Cerebellar nuclear complex (tissue), 1 donor: ENCODE measurements at regions not wholly inside any gene's neighbourhood (a gene's known extent, or its start where the extent isn't known, plus 50 kb on each side); places are given as distances from the start of the nearest gene placed in this dataset.

ENCODE experiments used
- DNase-seq, 2 experiments: peaks; one replicate each; lab custom pipeline; 2025; lab: John Stamatoyannopoulos, UW

DNA sequence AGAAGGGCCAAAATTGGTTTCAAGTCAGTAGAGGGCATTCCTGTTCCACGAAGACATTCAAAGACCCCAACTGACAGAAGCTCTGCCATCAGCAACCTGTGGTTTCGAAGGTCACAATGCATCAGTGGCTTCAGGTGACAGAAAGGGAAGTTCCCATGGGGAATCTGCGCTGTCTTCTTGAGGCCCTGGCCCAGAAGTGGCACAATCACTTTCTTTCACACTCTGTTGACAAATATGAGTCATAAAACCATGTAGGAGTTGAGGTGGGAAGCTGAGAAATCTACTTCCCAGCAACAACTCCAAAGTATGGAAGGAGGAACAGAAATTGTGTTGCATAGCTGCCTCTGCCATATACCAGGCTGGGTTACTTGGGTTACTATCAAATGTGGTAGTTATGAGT lies 621.1 kb upstream of the FANCL start:
- DNase-seq: no peak

DNA sequence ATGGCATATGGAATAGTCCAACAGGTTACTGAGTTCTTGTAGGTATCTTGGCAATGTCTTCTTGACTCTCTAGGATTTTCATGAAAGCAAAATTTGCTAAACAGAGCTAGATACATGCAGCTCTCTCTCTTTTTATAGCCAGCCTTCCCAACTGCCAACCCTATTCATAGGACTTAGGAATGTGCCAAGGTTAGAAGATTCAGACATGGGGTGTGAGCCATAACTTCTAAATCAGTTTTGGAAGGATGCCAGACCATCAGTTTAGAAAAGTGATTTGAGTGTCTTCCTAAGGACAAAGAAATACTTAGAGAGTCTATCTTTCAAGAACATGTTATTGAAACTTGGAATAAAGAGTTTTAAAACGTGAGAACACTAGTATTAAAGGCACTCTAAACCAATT lies 619.5 kb upstream of the FANCL start:
- no peak for DNase-seq

DNA sequence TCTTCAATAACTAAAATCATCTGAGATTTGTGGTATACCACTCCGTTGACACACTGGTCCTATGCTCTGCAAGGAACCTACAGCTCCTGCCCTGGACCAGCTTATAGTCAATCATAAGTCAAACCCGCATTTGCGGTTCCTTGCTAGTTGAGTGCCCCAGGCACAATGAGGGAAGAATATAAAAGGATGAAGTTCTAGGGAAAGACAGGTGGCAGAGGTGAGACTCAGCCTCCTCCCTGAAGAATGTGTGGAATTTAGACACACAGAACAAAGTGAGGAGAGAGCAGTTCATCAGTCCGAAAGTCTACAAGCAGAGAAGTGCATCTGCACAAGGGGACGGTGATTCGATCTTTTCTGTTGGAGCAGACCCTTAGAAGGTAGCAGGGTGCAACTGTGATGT lies 615.0 kb upstream of the FANCL start:
- no peak for DNase-seq

DNA sequence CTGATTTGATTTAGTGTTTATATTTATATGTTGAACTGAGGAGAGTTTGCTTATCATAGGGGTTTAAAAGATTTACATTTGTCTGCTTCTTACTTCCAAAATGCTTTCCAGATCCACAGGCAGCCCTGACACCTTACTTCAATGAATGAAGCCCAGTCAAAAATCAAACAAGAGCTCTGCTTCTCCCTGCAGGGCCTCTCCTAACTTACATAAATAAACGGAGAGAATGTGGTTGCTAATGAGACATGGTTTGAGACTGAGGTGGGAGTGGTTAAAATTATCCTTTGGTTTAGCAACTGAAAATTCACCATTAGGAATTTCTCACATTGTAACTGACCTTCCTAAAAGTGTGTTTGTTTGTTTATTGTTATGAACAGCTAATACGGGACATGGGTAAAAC lies 612.3 kb upstream of the FANCL start:
- DNase-seq: no peak

DNA sequence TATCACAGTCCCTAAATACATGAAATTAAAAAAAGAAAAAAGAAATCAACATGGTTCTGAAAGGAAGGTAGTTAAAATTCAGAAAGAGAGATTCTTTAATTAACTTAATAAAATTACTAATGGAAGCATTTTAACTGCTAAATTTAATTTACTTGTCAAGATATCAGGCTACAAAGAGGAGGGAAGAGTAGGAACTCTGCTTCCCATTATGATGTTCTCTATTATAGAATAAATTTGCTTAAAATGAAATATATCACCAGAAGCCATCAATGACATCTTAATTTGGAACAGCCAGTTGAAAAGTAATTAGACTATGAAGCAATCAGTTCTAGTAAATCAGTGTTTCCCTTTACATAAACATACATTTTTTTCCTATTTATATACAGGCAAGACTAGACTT lies 611.8 kb upstream of the FANCL start:
- no peak for DNase-seq

DNA sequence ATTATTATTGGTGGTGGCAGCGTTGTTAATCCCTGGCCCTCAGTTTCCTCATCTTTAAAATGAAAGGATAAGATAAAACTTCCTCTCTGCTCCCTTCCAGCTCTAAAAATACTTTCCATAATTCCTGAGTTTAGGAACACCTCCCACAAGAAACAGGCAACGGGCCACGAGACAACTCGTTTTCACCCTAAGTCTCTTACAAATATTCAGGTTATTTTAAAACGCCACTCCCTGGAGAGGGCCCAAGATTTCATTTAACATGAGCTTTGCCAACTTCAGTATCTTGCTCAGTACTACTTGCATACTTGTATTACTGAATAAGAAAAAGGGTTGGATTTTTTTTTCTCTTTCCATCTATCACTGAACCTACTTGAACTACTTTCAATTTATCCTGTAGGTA lies 611.1 kb upstream of the FANCL start:
- no peak for DNase-seq

DNA sequence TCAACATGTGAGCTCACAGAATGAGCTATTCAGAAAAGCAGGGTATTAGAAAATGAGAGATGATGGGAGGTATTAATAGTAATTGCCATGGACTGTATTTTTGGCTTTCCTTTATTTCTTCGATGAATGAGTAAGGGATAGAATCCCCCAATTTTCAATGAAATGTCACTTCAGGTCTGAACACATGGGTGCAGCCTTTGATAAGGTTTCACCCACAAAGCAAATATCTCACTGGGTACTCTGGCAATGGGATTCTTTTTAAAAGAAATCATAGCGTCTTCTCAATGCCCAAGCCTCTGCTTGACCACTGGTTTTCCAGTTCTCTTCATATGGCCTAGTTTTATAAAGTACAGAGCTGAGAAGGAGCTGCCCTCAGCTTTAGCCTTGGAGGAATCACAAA lies 610.5 kb upstream of the FANCL start:
- no peak for DNase-seq

DNA sequence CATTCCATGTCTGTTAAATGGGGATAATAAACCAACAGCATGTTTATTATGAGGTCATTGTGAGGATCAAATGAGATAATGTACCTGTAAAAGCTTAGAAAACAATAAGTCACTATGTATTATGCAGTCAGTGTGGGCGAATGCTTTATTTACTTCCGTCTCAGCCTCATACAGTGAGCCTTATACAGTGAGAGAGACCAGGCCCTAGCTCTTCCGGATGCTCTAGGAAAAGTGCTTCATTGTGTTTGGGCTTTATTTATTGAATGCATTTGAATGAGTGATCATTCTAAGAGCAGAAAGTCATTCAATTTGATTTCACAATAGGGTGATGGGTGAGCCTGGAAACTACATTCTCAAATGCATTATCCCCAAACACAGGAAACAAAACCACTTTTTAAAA lies 603.9 kb upstream of the FANCL start:
- DNase-seq: no peak

DNA sequence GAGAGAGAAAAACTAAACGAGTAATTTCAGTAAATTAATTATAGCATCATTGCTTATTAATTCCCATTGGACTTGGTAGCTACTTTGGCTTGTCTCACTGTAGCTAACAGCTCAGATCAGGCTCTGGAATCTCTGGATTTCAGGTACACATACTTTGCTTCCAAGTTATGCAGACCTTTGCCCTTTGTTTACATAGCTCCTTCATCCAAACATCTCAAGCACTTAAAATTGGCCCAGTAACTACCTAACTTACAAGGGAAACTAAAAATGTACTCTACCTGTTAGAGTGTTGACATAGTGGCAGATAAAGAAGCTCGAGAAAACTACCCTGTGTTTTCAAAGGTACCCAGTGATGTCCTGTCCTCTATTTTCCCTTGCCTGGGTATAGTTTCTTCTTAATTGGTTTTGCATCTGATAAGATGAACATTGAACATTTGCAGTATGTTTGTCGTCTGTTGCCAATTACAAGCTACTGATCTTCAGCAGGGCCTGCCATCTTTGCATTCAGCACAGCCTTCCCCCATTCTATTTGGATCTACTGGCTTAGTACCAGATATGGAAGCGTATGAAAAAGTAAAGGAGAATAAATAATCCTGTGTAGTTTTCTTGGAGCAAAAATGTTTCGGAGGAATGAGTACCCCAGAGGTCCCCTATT lies 601.5 kb upstream of the FANCL start:
- no peak for DNase-seq

DNA sequence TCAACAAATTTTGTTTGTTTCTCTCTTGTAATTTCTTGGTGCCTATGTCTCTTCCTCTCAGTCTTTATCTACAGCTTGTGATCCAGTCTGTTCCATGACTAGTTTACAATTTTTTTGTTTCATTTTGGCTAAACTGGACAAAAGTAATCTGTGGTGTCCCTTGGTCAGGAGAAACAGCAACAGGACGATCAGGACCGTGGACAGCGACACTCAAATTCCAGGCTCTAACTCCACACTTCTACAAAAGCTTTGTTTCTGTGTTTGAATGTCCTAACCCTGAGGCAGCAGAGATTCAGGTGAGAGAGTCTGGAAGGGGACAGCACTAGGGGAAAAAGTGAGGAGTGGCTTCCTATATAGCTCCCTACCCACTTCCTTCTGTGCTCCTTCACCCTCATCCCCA lies 593.3 kb upstream of the FANCL start:
- DNase-seq: no peak

DNA sequence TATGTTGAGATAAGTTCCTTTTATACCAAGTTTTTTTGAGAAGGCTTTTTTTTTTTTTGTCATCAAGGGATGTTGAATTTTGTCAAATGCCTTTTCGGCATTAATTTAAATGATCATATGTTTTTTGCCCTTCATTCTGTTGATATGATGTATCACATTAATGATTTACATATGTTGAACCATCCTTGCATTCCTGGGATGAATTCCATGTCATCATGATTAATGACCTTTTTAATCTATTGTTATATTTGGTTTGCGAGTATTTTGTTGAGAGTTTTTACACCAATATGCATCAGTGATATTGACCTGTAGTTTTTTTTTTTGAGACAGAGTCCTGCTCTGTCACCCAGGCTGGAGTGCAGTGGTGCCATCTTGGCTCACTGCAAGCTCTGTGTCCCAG lies 585.7 kb upstream of the FANCL start:
- DNase-seq: no peak

DNA sequence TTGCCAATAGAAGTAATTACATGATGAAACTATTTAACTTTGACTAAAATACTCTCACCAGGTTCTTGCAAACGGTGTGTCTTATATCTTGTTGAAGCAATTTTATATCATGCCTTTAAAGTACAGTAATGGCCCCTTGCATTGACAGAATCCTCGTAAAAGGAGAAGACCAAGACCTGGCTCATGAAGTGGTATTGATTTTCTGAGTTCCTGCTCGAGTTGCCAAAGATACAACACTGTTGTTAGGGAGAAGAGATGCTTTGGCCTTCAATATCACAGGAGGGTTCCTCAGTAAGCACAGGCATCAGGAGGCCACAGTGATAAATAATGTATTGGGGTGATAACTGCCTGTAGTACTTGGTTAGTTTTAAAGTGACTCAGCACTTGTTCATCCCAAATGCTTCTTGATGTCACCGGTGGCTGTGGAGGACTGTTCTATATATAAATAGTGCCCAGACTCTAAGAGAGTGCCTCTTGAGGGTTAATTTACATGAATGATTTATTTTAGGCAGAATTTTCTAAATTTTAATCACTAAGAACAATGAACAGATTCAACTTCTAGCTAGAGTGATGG lies 571.7 kb upstream of the FANCL start:
- no peak for DNase-seq

DNA sequence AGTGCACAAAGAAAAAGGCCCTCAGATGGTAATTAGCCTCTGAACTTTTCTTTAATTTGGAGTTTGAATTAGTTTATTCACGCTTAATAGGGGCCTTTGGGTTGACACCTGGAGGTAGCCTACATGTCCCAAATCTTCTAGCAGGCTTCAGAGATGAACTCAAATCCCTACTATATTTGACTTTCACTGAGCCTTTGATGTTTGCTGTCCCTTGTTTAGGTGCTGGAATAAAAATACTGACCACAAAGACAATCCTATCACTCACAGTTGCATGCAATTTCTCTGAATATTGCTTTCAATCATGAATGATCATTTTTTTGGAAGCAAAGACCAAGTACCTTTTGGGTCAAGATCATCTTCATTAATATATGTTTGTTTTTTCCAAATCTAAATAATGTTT lies 564.0 kb upstream of the FANCL start:
- no peak for DNase-seq

DNA sequence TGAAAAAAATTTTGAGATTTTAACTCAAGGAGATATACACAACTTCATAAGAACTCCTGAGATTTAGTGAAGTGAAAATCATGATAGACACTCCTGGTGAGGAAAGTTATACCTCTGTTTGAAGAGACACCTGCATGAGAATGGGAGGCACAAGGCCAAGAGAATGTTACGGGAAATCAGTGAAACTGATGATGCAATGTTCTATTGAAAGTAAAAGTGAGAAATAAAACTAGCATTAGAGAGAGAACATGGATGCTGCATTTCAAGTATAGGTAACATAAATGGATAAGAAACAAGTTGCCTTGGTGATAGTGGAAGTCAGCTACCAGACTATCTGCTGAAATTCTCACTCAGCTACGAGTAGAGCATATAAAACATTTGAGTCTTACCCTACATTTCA lies 562.1 kb upstream of the FANCL start:
- DNase-seq: no peak

DNA sequence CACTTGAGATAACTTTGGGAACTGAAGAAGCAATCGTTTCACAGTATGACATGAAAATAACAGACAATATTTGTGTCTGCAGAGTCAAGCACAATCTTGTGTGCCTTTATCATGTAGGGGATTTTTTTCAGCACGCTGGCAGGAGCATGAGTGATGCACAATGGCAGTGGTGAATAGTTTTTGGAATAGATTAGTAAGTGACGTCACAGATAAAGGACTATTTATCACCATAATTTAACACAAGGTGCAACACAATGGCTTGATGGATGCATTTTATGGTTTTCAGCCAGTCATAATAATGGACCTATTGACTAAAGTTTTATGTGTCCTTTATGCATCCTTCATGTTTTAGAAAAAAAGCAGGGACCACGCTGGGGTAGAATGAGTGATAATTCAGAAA lies 559.8 kb upstream of the FANCL start:
- DNase-seq: no peak

DNA sequence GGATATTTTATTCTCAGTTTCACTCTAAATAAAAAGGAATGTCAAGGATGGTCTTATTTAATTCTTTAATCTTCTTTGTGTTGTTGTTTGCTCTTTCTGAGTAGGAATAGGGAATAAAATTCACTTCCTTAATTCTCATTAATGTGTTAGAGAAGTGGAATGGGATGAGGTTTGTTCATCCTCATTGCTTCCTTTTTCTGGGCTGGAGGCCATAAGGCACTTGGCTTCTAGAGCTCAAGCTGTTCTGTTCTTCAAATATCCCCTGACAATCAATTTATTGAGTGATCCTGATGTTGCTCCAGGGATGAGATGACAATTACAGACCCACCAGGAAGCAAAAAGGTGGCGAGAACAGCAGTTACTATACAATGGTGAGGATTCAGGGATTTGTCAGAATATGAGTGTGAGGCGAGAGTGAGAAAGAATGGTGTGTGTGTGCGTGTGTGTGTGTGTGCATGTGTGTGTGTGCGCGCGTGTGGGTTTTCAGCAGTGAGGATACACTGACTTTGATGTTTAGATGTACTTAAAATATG lies 557.6 kb upstream of the FANCL start:
- DNase-seq: no peak

DNA sequence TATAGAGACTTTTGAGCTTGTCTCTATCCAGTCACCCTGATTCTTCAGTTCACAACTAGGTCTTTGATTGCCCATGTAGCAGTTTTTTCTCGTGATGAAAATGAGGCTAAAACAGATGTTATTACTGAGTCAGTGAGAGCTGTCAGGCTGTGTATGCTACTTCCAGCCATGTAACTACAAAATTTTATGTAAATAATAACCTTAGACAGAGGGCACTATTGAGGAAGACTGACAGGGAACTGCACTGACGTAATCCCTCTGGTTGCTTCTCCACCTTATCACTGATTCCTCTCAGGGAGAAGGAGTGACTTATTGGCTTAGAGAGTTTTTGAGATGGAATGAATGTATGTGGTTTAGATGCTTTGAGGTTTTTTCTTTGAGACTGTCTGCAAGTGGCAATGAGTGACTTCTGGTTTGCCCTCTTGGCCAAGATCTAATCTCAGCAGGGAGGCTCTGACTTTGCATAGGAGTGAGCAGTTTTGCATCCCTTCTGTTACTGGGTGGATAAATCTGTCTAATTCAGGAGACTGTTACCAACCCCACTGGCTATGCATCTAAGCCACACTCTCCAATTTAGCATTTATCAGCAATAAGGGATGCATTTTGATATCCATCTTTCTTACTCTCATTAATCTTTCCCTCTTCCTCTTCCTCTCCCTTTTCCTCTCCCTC lies 555.2 kb upstream of the FANCL start:
- no peak for DNase-seq

DNA sequence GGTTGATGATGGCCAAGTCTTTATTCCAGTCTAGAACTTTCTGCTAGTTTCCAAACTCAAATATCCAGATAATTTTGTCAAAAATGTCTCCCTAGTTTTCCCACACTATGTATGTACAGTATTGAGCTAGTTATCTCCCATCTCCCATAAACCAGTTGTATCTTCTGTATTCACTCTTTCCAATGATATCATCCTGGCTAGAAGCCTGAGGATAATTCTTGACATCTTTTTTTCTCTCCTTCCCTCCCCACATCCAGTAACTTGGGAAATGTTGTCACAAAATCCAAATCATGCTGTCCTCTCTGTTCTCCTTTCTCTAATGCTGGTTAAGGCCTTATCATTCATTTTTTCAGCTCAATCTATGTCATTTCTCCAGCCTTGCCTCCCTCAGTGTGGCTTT lies 553.8 kb upstream of the FANCL start:
- DNase-seq: no peak

DNA sequence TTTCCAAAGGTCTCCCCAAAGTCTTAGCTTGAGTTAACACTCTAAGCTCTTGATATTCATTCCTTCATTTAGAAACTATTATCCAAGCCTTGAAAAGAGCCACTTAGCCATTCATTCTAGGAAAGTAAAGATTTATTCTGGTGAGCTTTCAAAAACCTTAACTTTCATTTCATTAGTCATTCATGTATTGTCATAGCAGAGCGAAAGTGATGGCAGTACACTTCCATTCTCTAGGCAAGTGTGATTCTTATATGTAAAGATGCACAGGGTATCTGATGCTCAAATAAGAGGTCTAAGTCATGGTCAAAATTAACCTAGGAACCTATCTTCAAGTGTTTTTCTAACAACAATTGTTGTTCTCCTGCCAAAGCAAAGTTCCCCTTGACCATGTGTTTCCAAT lies 553.0 kb upstream of the FANCL start:
- DNase-seq: no peak

DNA sequence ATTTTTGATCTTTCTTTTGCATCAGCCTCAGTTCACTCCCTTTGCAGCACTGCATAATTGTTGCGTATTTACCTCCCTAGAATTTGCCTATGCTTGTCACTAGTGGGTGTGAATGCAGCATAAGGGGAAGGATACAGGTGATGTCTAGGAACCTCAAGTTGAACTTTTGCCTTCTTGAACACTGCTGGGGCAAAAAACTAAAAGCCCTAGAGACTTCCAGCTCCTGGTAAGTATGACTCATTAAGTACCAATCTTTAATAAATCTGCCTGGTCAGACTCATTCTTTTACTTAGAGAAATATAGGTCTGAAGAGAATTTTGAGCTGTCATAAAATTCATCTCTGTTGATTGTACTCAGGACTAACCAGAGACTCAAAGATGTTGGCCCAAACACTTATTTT lies 547.3 kb upstream of the FANCL start:
- no peak for DNase-seq

DNA sequence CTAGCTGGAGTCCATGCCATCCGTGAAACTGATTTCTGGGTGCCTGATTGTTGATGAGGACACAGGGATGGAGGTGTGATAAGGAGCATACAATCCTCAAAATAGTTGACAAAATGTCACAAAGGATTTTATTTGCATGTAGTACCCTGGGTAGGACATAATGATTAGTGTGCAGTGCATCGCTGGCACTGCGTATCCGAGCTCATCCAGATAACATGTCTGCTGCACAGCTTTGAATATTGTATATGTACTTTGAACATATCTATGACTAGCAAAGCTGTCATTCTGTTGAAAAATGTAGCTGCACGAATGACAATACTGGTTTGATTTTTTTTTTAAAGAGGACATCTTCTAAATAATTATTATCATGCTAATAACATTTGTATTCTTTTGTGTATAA lies 529.7 kb upstream of the FANCL start:
- DNase-seq: no peak

DNA sequence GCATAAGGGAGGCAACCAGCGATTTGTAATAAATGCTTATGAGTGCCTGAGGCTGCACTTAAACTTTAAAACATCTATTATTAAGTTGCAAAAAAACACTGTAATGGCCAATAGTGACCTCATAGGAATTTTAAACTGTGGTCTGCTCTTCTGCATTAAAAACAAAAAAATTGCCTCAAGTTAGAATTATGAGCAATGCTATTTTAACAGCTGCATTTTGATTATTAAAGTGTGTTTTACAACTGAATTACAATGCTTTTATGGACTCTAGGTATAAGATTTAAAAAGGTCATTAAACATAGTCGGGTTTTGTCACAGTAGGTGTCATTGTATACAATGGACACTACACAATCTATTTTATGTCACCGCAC lies 528.7 kb upstream of the FANCL start:
- DNase-seq: no peak

DNA sequence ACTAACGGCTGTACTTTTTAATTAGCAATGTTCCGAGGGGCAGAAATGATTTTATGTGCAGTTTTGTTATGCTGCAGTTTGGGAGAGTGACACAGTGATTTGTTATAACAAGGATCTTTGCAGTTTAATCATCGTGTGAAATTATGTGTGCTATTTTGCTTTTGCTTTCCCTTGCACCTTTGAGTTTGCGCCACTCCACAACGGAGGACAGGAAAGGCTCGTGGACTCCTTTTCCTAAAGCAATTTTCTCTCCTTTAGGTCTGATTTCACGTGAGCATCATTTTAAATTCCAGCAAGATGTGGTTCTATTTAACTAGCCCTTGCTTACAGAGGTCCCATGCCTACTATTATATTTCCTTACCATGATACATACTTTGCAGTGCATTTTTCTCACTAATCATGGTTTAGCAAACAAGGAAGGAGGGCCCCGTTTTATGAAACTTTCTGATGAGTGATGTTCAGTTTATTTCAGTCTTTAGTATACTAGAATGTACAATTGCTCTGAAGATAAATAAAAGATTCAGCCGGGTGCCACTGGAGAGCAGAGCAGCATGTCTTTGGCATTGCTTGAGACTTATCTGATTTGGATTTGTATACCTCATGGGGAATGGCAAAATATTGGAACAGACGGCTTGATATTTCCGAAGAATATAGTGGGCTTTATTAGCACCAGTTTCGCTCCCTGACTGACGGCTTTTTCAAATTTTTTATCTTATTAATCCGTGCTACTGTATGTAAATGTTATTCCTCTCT lies 528.2 kb upstream of the FANCL start:
- DNase-seq: no peak
